IPS DF 4.7 (cell line): ENCODE measurements at regions not wholly inside any gene's neighbourhood (a gene's known extent, or its start where the extent isn't known, plus 50 kb on each side); places are given as distances from the start of the nearest gene placed in this dataset.
"Not testable (repeated sequence)": the region's sequence is repeated elsewhere in the genome, so short reads cannot be mapped to it uniquely, and the experiment has no call there.

Experiments
- DNase-seq: peaks from one replicate; pipeline ENCODE4 v3.0.0-alpha.2; 2013; ENCODE audit warnings: low spot score; ENCODE audit errors: extremely low read depth

DNA sequence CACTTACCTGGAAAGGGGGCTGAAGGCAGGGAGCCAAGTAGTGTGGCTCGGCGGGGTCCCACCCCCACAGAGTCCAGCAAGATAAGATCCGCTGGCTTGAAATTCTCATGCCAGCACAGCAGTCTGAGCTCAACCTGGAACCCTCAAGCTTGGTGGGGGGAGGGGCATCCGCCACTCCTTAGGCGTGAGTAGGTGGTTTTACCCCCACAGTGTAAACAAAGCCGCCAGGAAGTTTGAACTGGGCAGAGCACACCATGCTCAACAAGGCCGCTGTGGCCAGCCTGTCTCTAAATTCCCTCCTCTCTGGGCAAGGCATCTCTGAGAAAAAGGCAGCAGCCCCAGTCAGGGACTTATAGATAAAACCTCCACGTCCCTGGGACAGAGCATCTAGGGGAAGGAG is 156.3 kb downstream of the KBTBD8 start:
- DNase-seq, result no peak

DNA sequence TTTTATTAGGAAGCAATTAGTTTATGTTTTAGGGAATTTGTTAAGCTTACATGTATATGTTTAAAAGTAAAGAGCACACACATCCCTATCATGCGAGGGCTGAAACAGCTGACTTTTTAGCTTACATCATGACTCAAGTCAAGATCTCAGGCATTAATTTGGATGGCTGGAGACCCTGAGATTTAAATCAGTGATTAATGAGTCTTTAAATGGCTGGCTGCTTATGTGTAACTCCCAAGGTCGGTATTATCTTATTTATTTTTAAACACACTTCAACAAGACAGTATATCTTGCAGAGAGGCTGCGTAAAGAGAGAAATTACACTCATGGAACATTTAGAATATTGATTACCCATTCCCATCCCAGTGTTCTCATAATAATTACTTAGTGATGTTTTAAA is 169.4 kb downstream of the KBTBD8 start:
- no peak for DNase-seq

DNA sequence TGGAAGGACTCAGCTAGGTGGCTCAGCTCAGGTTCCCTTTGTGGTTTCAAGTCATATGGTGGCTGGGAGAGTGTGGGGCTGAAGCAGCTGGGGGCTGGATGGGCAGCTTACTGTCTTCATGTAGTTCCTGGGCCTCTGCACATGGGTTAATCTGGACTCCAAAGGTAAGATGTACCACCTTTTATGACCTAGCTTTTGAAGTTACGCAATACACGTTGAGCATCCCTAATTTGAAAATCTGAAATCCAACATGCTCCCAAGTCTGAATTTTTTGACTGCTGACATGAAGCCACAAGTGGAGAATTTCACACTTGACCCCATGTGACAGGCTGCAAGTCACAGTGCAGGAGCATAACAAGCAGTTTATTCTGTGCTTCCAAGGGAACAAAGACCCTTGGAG is 173.7 kb downstream of the KBTBD8 start:
- DNase-seq, result no peak

DNA sequence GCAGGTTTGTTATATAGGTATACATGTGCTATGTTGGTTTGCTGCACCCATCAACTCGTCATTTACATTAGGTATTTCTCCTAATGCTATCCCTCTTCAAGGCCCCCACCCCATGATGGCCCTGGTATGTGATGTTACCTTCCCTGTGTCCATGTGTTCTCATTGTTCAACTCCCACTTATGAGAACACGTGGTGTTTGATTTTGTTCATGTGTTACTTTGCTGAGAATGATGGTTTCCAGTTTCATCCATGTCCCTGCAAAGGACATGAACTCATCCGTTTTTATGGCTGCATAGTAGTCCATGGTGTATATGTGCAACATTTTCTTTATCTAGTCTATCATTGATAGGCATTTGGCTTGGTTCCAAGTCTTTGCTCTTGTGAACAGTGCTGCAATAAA is 175.0 kb downstream of the KBTBD8 start:
- not testable (repeated sequence) for DNase-seq

DNA sequence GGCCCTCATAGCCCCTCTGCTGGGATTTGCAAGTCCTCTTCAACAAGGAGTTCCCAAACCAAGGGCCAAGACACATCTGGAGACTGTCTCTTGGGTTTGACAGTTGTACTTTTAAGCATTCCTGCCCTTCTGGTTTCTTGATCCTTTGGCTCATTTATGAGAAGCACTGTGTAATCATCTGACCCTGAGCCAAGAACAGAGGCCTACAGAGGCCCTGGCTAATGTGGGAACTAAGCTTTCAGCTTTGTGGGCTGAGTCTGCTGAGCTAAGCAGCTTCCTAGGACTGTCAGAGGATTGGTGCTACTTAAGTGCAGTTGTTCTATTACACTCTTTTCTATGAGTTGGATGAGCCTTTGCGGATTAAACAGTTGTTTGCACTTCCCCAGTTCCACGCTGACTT is 178.3 kb downstream of the KBTBD8 start:
- DNase-seq, result no peak

DNA sequence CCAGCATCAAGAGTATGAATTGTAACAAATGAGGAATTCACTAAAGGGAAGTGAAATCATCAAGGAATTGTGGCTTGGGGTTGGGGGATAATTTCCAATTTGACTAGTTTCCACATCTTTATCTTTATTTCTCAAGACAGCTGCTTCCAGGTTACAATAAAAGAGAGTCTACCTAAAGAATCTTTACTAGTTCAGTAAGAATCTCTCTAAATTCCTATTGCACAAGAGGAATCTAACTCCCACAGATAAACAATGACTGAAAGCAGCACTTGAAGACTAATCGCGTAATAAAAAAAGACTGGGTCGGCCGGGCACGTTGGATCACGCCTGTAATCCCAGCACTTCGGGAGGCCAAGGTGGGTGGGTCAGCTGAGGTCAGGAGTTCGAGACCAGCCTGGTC is 194.4 kb downstream of the KBTBD8 start:
- no peak for DNase-seq

DNA sequence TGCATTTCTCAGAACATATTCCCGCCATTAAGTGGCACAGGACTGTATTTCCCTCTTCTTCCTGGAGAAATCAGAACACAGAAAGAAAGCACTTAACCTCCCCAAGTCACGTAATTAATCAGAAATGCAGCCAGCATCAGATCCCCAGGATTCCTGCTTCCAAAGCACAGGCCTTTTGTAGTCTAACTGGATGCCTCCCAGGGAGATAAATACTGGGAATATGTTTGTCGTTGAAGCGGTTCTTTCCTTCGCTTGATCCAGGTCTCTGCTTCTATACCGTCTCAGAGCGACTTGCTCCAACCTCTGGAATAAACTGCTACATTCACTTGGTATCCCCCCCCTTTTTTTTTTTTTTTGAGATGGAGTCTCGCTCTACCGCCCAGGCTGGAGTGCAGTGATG is 198.6 kb downstream of the KBTBD8 start:
- no peak for DNase-seq

DNA sequence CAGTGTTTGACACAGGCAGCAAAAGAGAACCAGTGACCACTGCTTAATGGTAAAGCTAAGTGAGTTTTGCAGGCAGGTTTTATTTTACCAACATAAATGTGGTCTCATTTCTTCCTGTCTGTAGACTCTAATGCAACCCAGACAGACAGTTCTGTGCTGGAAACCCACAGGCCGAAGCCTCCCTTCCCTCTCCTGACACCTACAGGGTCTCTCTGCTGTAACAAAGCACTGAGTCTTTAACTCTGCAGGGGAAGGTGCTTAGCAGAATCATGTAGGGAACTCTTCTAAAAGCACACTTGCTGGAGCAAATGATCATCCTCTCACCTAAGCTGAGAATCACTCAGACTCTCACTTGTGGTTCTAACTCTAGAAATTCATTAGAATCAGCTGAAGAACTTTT is 200.3 kb downstream of the KBTBD8 start:
- DNase-seq, result no peak

DNA sequence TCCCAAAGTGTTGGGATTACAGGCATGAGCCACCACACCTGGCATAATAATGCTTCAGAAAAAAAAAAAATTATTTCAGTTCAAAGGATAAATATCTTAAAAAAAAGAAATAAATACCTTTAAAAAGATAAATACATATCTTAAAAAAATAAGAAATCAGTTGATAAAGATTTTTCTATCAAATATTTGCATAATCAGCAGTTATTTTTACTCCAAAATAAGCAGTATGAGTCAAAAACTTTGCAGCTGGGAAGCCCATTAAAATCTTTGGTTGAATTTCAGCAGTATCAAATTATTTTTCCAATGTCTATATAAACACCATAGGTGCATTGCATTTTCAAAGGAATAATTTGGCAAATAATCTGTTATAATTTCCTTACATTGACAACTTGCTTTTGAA is 202.5 kb downstream of the KBTBD8 start:
- DNase-seq, result no peak

DNA sequence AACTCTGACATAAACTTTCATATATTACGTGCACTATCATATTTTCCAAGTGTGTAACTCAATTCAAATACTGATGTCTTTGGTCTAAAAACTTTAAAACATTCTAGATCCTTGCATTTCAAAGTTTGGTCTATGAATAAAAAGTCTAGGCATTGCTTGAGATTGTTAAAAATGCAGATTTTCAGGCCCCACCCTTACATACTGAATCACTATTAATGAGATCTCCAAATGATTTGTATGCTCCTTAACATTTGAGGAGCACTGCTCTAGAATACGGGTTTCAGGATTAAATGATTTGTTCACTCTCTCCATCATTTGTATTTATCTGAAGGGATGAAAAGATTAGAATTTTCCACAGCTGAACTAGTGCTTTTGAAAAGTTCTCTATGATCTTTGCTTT is 202.9 kb downstream of the KBTBD8 start:
- DNase-seq, result no peak

DNA sequence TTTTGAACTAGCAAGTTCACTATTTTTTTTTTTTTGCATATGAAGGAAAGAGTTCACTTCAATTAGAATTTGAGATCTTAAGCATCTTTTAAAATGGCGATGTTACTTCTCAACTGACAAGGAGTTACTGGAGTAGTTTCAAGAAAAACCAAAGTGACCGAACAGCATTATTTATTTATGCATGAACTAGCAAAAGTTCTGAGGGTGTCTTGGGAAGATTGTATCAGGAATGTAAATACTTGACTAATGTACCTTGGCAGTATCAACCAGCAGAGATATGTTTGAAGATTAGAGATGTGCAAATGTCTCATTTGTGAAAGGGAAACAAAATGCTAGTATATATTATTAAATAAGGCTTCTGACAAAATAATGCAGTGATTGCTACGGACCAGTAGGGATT is 203.9 kb downstream of the KBTBD8 start:
- no peak for DNase-seq

DNA sequence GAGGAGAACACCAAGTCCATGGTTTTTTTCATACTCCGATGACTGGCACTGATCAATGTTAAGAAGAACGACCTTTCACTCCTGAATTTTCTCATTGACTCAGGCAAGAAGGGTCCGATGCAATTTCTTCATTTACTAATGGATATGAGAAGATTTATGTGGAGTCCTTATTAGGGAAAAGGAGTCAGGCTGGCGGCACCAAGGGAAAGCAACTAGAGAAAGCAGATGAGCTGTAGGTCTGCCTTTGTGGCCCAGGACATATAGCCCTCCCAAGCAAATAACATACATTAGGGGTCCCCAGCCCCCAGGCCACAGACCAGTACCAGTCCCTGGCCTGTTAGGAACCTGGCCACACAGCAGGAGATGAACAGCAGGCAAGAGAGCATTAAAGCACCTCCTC is 206.8 kb downstream of the KBTBD8 start:
- DNase-seq, result no peak

DNA sequence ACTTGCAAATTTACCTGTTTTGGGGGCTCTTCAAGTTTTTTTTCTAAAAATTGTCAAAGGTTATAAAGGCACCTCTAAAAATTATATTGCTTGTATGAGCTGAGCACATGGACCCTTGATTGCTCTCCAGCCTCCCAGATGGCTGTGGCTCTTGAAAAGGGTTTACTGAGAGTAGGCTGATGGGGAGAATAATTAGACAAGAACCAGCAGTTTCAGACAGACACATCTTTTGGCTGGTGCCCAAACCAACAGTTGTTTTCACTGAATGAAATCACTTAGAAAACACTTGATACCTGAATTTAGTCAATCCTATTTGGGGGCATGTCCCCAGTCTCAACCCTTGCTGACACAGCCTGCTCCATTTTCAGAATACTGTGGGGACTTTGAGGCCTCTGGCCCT is 217.6 kb downstream of the KBTBD8 start:
- no peak for DNase-seq

DNA sequence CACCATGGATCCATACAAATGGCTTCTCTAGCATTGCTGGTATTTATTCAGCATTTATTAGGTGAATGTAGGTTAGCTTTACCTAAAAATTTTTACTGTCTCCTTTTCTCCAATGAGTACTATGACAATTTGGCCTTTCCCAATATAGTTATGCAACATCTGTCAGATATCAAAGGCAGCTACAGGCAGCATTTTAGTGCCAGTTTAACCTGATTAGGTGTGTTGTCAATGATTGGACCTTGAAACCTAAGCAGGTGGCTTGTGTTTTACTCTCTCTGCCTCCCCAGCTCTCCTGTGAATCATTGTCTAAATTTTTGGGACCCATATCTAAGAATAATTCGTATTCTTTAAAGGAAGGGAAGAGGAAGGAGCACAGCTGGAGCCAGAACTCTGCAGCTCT is 228.9 kb downstream of the KBTBD8 start:
- no peak for DNase-seq

DNA sequence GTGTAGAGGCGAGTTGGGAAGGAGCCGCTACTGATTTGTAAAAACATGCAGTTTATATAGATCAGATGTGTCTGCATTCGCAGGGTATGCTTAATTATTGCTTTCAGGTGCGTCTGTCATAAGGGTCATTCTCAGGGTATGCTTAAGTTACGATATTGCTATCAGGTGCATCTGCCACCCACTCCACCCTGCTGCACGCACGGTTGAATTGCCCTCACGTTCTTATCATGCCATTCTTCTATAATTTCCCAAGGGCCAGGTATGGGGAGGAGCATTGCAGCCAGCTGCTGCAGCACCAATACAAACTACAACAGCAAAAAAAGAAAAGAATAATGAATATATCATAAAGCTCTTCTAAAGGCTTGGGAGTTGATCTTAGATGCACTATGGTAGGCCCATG is 230.0 kb downstream of the KBTBD8 start:
- no peak for DNase-seq

DNA sequence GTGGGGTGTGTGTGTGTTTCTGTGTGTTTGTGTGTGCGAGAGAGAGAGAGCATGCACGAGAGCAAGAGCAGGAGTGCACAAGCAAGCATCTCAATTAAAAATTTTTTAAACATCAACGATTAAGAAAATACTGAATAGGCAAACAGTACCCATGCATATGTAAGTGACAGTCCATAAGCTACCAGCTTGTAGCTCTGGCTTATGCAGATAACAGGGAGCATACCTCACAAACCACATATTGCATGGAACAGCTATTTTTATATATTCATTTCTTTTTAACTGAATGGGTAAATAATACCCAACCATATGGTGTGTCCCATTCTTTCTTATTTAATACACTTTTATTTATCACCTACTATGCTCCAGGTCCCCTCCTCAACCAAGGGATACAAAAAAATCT is 234.5 kb downstream of the KBTBD8 start:
- DNase-seq, result no peak

DNA sequence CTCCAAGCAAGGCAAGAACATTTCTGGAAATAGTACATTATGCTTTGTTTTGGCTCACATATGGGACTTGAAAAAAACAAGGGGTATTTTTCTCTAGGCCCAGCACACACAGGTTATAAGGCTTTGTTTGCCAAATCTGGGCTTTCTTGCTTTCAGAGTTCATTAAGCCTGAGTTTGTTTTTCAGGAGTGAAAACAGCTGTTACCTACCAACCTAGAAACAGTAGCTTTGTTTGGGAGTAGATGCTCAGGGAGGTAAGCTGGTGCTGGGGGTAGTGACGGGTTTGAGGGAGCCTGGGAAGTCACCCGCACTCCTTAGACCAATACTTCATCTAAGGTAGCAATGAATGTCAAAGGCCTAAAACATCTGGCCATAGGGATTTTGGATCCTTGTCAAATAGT is 241.2 kb downstream of the KBTBD8 start:
- DNase-seq, result no peak

DNA sequence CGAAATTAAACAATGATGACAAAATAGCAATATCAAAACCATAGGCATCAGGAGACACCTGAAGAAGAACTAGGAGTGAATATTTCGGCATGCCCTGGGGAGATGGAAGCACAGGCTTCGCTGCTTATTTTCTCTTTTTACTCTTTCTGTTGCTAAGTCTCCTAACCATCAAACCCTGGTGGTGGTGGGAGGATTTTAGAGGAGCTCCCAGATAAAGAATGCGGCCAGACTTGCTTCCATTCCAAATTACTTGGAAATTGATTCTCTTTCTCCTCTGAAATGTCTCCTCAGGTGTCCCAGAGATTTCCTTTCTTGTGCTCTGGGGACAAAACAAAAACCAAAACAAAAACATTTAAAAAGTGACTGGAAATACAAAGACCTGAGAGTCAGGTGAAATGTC is 243.0 kb downstream of the KBTBD8 start:
- no peak for DNase-seq

DNA sequence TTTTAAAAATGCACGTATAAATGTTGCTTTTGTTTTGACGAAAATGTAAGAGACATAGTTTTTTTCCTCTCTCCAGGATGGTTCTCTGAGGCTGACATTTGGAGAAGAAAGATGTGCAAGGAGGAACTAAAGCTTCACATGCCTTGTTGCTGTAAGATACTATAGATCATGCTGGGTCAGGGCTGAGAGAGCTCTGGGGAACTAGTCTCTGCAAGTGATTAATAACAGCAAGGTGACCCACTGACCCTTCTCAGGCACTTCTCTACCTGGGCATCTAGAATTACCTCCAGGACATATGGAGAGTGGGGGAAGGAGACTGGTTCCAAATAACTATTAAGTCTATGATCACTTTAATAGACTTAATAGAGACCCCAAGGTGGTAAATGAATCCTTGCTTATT is 246.0 kb downstream of the KBTBD8 start:
- DNase-seq, result no peak

DNA sequence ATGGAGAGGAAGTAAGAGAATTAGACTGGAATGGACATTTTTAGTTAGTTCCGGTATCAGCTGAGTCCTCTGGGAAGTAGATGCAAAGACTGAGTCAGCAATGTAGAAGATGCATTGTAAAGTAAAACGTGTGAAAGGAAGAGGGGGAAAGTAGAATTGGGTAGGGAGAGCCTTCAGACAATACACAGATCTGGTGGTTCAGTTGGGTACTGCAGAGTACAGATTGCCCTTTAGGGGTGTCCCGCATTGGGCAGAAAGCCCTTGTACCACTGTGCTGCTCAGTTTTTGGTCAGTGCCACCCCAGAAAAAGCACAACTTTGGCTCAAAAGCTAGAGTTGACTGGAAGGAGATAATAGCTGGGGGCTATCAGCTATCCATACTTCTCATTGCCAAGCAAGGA is 247.4 kb downstream of the KBTBD8 start:
- no peak for DNase-seq

DNA sequence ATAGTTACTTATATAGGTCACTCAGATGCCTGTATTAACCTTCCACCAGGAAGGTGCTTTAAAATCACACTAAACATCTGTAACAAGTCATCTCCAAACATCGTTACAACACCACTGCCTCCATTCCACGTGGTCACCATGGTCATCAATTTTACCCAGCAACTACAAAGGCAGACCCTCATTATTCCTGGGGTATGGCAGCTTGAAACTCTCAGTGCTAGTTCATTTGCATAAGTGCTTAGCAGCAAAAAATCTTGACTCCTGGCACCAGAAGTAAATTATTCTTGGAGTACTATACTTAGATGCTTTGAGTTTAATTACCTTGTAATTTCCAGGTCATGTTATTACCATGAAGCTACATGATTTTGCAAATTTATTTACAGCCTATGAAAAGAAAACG is 250.6 kb downstream of the KBTBD8 start:
- DNase-seq, result no peak

DNA sequence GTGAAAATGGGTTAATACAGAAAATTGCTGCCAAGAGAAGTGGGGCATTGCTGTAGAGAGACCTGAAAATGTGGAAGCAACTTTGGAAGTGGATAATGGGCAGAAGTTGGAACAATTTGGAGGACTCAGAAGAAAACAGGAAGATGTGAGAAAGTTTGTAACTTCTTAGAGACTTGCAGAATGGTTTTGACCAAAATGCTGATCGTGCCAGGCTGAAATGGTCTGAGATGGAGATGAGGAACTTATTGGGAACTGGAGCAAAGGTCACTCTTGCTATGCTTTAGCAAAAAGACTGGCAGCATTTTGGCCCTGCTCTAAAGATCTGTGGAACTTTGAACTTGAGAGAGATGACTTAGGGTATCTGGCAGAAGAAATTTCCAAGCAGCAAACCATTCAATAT is 254.8 kb downstream of the KBTBD8 start:
- not testable (repeated sequence) for DNase-seq

DNA sequence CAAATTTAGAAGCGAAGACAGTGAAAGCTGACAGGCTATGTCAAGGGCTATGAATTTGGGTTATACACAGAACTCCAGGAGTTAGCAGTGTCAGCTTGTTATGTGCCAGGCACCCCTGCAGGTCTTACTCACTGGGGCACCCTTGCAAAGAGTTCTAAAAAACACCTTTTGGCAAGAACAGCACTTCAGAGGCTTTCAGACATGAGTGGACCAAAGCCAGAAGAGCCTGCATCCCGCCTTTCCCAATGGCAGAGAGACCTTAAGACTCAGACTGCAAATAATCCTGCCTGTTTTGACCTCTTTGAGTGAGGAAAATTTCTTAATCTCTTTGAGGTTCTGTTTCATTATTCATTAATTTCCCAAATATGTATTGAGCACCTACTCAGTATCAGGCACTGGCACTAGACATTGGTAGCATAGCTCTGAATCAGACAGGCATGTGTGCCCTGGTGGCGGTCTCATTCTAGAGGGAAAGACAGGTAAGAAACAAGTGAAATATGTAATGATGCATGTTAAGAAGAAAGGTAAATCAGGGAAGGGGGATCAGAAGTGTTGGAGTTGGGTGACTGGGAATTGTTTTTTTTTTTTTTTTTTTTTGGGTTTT is 280.0 kb downstream of the KBTBD8 start:
- DNase-seq, result no peak

DNA sequence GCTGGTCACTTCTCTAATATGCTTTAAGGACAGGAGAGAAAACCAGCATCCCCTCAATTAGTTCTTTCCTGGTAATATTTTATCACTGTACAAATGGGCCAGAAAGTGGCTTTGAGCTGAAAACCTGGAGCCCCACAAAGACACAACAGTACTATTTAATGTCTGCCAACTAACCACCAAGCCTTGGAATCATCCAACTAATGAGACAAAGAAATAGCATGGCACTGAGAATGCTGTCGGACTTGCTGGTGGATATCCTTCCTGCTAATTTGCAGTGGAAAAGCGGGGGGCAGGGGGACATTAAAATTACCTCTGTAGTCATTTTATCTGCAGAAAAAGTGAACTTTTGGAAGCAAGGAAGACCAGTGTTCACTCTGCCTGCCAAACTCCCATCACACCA is 288.5 kb downstream of the KBTBD8 start:
- no peak for DNase-seq
